Fibroblast of gingiva (primary cell): ENCODE measurements at regions not wholly inside any gene's neighbourhood (a gene's known extent, or its start where the extent isn't known, plus 50 kb on each side); places are given as distances from the start of the nearest gene placed in this dataset.

ENCODE experiments used
- DNase-seq: peaks from one replicate; pipeline ENCODE4 v3.0.0-alpha.2; 2011; ENCODE audit warnings: low read depth

DNA sequence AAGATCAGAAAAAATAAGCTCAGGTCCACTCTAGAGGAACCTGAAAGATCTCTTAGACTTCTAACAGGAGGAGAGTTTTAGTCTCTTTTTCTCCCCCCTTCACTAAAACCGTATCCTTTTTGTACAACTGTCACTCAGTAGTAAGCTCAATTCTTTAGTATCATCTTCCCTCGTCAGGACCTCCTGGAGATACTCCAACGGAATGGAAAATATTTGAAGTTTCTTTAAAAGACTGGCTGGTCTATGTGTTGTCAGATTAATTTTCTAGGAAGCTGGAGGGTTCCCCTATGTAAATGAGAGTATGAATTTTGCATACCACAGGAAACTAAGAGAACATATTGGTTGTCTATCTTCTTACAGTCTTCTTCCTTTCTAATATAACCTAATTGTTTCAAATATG, 747.7 kb upstream of the CBLB start:
- no peak for DNase-seq

DNA sequence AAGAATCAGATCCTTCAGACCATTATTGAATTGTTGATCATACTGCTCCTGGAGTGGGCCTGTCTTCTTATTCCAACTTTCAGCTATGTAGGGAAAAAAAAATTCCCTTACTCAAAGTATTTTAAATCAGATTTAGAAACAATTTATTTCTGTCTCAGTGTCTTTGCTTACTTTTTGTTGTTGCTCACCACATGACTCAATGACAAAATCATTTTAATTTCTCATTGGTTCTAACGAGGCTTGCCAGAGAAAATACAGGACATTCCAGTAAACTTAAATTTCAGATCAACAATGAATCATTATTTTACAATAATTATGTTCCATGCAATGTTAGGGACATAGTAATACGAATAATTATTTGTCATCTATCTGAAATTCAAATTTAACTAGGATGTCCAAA, 748.5 kb upstream of the CBLB start:
- peak; percentile 55 for DNase-seq

DNA sequence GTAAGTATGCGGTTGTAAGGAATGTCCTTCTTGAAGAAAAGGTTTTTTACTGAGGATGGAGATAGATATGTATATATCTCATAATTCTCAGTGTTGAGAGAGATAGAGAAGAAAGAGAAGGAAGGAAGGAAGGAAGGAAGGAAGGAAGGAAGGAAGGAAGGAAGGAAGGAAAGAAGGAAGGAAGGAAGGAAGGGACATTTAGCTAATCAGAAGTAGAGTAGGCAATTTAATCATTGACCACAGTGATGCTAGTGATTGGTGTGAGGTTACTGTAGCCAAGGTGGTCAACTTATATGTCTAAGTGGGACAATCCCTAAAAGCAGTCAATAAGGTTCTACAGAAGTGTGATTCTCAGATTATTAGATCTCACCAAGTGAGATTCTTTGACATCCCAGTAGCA, 751.8 kb upstream of the CBLB start:
- no peak for DNase-seq

- DNase-seq, result no peak
These were observed 753.1 kb upstream of the CCDC54 start for GRCh38 chr3:106624154-106624553.

GRCh38 chr3:106628407-106628806, 748.8 kb upstream of the CCDC54 start:
- DNase-seq, result peak; percentile 55

- no peak for DNase-seq
These were observed 747.9 kb upstream of the CCDC54 start for GRCh38 chr3:106629215-106629832.

DNA sequence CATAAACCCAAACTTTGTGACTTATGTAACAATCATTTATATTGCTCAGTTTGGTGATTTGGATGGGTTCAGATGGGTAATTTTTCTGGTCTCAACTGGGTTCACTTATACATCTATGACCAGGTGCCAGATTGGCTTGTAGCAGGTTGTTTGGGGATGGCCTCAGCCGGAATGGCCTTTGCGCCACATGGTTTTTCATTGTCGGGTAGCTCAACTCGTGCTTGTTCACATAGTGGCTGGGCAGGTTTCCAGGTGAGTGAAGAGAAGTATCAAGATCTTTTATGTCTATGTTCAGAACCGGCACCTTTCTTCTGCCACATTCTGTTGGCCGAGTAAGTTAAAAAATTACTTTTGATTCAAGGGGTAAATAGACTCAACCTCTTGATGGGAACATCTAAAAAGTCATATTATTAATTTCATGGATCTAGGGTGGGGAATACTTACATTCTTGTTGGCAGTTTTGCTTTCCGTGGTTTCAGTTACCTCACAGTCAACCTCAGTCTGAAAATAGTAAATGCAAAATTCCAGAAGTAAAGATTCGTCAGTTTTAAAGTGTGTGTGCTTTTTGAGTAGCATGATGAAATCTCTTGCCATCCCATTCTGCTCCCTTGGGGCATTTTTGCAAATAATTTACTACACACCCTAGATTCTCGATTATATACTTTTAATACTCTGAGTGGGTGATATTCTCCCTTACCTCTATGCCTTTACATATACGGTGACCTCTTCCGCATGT, 745.7 kb upstream of the CCDC54 start:
- DNase-seq, result no peak

DNA sequence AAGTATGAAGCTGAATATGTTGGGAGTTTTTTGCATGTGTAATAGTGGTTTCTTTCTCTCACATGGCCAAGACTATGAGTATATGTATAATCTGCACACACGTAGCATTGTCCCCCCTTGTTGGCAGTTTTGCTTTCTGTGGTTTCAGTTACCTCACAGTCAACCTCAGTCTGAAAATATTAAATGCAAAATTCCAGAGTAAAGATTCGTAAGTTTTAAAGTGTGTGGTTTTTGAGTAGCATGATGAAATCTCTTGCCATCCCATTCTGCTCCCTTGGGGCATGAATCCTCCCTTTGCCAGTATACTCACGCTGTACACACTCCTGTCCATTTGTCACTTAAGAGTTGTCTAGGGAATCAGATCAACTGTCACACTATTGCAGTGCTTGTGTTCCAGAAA, 742.0 kb upstream of the CCDC54 start:
- DNase-seq, result peak; percentile 77

- DNase-seq, result no peak
These were observed 741.4 kb upstream of the CCDC54 start for GRCh38 chr3:106635826-106636225.

GRCh38 chr3:106640353-106640752, 736.9 kb upstream of the CCDC54 start:
- no peak for DNase-seq

- DNase-seq, result no peak
These were observed 735.1 kb upstream of the CCDC54 start for GRCh38 chr3:106642161-106642560.

GRCh38 chr3:106643684-106644161, 733.5 kb upstream of the CCDC54 start:
- no peak for DNase-seq

- DNase-seq, result no peak
These were observed 703.2 kb upstream of the CCDC54 start for GRCh38 chr3:106673926-106674569.

DNA sequence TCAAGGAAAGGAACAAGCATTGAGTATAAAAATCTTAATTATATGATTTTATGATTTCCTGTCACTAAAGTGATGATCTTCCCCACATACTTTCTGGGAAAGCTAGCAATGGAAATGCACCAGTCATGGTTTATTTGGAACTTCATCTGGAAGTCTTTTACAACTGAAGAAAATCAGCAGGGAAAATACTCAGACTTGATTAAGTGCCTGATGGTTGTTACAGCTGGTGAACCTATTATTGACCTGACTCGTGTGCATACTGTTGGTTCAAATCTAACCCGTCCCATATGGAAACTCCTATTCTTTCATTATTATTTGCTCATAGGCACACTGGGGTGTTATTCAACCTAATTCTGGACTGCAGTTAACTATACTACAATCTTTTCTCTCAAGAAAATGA, 701.8 kb upstream of the CCDC54 start:
- no peak for DNase-seq

- peak; percentile 3 for DNase-seq
These were observed 698.4 kb upstream of the CCDC54 start for GRCh38 chr3:106678657-106679390.

GRCh38 chr3:106683953-106684620, 693.2 kb upstream of the CCDC54 start:
- DNase-seq, result no peak

DNA sequence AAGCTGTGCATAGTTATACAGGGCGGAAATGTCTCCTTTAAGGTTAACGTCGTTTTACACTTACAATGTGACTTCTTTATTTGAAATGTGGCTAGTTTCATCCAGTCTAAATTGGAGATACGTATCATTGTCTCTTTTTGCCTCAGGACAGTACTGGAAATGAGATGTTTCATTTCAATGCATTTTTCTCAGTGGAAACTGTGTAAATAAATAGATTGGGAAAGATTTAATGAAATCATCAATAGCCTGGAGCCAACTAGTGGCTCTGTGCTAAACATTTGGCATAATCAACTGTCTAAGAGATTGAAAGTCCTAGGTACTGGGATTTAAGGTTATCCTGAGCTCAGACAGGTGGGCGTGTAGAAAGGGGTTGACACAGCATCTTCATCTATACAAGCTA, 691.5 kb upstream of the CCDC54 start:
- peak; percentile 55 for DNase-seq

GRCh38 chr3:106687905-106688304, 689.3 kb upstream of the CCDC54 start:
- DNase-seq, result no peak

DNA sequence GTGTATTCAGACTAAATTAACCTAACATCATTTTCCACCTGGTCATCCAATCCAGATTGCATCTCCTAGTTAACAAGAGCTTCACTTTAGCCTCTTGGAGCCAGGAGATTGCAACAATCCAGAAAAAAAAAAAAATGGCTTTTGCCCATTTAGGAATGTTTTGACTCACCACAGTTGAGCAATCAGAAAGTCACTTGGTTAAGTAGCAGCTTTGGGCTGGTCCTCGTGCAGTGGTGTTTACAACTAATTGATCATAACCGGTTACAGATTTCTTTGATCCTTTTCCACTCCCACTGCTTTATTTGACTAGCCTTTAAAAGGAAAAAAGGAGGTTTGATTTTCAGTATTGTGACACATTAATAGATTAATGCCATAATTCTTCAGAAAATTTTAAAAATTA, 688.8 kb upstream of the CCDC54 start:
- peak; percentile 92 for DNase-seq

DNA sequence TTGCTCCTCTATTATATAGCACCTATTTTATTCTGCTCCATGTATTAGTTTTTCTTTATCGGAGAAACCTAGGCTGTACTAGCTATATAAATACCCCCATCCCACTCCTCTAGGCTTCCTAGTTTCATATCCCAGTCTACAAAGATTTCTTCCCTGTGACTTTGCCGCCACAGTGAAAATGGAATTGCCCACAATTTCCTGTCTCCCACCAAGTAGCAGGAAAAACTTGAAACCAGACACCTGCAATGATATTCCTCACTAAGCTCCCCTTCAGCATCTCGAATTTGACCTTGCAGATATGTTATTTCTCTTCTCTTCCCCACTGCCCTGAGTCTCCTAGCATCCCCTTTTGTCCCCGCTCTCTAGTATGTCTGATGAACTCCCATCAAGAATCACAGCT, 685.8 kb upstream of the CCDC54 start:
- DNase-seq, result no peak

DNA sequence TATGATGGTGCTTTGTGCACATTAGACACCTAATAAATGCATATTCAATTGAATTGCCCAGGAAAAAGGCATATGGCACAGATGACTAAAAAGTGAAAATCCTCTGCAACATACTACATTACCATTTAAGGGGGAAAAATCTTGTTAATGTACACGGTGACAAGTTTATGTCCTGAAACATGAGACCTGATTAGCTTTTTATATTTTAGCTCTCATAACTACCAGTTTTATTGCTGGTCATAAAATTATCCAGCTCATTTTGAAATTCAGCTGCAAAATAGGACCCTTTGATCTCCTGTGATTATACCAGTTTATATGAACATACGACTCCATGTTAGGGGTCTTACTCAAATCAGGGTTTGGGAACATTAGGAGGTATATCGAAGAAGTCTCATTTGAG, 684.6 kb upstream of the CCDC54 start:
- no peak for DNase-seq

DNA sequence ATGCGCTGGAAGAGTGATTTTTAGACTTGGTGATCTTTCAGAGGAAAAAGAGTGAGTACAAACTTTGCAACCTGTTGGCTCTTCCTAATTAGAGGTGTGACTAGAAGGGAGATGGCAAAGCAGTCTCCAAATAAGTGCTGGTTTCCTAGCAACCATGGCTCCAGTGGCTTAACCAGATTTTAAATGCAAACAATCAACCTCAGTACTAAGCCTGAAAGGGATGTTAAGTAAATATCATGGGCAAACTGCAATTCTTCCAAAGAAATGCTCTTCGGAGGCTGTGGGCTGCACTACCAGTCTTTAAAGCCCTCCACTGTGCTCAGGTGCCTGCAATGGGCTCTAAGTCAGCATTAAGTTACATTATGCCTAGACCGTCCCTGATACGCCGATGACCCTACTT, 678.1 kb upstream of the CCDC54 start:
- DNase-seq, result no peak
